HuH-7 (cell line): ENCODE measurements at regions not wholly inside any gene's neighbourhood (a gene's known extent, or its start where the extent isn't known, plus 50 kb on each side); places are given as distances from the start of the nearest gene placed in this dataset.
A peak's percentile ranks its signal among the peaks of the same experiment; 100 is the strongest.
"Not testable (repeated sequence)": the region's sequence is repeated elsewhere in the genome, so short reads cannot be mapped to it uniquely, and the experiment has no call there.

Experiments
- DNase-seq: peaks from one replicate; pipeline ENCODE4 v3.0.0; 2011; ENCODE audit warnings: low spot score

- DNase-seq: no peak
Measured at GRCh38 chr4:43089730-43090129, 197.2 kb downstream of the GRXCR1 start.

GRCh38 chr4:43103048-43103447 is 210.5 kb downstream of the GRXCR1 start:
- DNase-seq: no peak

- DNase-seq: no peak
Measured at GRCh38 chr4:43112139-43112538, 219.6 kb downstream of the GRXCR1 start.

- no peak for DNase-seq
Measured at GRCh38 chr4:43113196-43113595, 220.7 kb downstream of the GRXCR1 start.

- DNase-seq: no peak
Measured at GRCh38 chr4:43126595-43126994, 234.1 kb downstream of the GRXCR1 start.

GRCh38 chr4:43130228-43131021 is 237.9 kb downstream of the GRXCR1 start:
- DNase-seq: no peak

GRCh38 chr4:43132010-43132582 is 239.6 kb downstream of the GRXCR1 start:
- DNase-seq: peak; percentile 36

GRCh38 chr4:43133566-43133965 is 241.1 kb downstream of the GRXCR1 start:
- no peak for DNase-seq

- no peak for DNase-seq
Measured at GRCh38 chr4:43136752-43137151, 244.2 kb downstream of the GRXCR1 start.

- no peak for DNase-seq
Measured at GRCh38 chr4:43146198-43146597, 253.7 kb downstream of the GRXCR1 start.

GRCh38 chr4:43148481-43148880 is 256.0 kb downstream of the GRXCR1 start:
- no peak for DNase-seq

- no peak for DNase-seq
Measured at GRCh38 chr4:43163101-43163792, 270.7 kb downstream of the GRXCR1 start.

- no peak for DNase-seq
Measured at GRCh38 chr4:43189741-43190140, 297.2 kb downstream of the GRXCR1 start.

GRCh38 chr4:43212576-43212975 is 320.1 kb downstream of the GRXCR1 start:
- DNase-seq: not testable (repeated sequence)

- DNase-seq: no peak
Measured at GRCh38 chr4:43223820-43224219, 331.3 kb downstream of the GRXCR1 start.

- DNase-seq: no peak
Measured at GRCh38 chr4:43224559-43224958, 332.0 kb downstream of the GRXCR1 start.

- DNase-seq: no peak
Measured at GRCh38 chr4:43233321-43233720, 340.8 kb downstream of the GRXCR1 start.

- no peak for DNase-seq
Measured at GRCh38 chr4:43234626-43235415, 342.3 kb downstream of the GRXCR1 start.

- DNase-seq: no peak
Measured at GRCh38 chr4:43238008-43238407, 345.5 kb downstream of the GRXCR1 start.

GRCh38 chr4:43238585-43238984 is 346.1 kb downstream of the GRXCR1 start:
- no peak for DNase-seq

- no peak for DNase-seq
Measured at GRCh38 chr4:43241104-43241503, 348.6 kb downstream of the GRXCR1 start.

- no peak for DNase-seq
Measured at GRCh38 chr4:43242606-43243005, 350.1 kb downstream of the GRXCR1 start.
